Activated naive CD8-positive, alpha-beta T cell treated with anti-CD3 and anti-CD28 coated beads, Interleukin-2, amount 10 ng/mL, durations not matched to agents 7 days and 5 days (primary cell): ENCODE measurements at regions not wholly inside any gene's neighbourhood (a gene's known extent, or its start where the extent isn't known, plus 50 kb on each side); places are given as distances from the start of the nearest gene placed in this dataset.

Experiments used
- ATAC-seq: fragments of 150-1000 bp; cut with Tn5 transposase; one replicate; pipeline ENCODE4 v1.10.0; 2021; ENCODE audit warnings: low read depth, moderate library complexity
- POLR2A ChIA-PET: fragments of 350-600 bp; sonication (Branson Sonifier 250); formaldehyde crosslinking; loops from one replicate; lab custom pipeline; 2021; ENCODE audit warnings: antibody characterized with exemption; lab: Charles Lee
- DNase-seq: peaks from one replicate; pipeline ENCODE4 v3.0.0; 2021
- H3K27ac Mint-ChIP-seq: one replicate; pipeline ENCODE4 v1.8.0; 2022; ENCODE audit warnings: mild to moderate bottlenecking, mixed read lengths
- H3K27me3 Mint-ChIP-seq: one replicate; pipeline ENCODE4 v1.8.0; 2022; ENCODE audit warnings: mild to moderate bottlenecking, moderate library complexity, mixed read lengths
- H3K36me3 Mint-ChIP-seq: one replicate; pipeline ENCODE4 v1.8.0; 2021; ENCODE audit warnings: mild to moderate bottlenecking, mixed read lengths
- H3K4me1 Mint-ChIP-seq: one replicate; pipeline ENCODE4 v1.8.0; 2021; ENCODE audit warnings: mixed read lengths
- H3K4me3 Mint-ChIP-seq: one replicate; pipeline ENCODE4 v1.8.0; 2022; ENCODE audit warnings: mild to moderate bottlenecking, moderate library complexity, mixed read lengths
- H3K9me3 Mint-ChIP-seq: one replicate; pipeline ENCODE4 v1.8.0; 2021; ENCODE audit warnings: mixed read lengths

- no peaks in the 10 kb centered on the region for H3K36me3 Mint-ChIP-seq
- DNase-seq (no peak), ATAC-seq (no peak)
- POLR2A ChIA-PET, result no interaction called here
- H3K9me3 Mint-ChIP-seq, result no peaks in the 10 kb centered on the region
- no peak overlapping the region for H3K27ac Mint-ChIP-seq
- no peak overlapping the region for H3K4me3 Mint-ChIP-seq
- H3K4me1 Mint-ChIP-seq, result peaks cover 1% of the 10 kb centered on the region
- peaks cover 23% of the 10 kb centered on the region for H3K27me3 Mint-ChIP-seq
These were observed 49.9 kb upstream of the MAFB start for GRCh38 chr20:40738976-40739375.

- no peaks in the 10 kb centered on the region for H3K36me3 Mint-ChIP-seq
- ATAC-seq (no peak), DNase-seq (no peak)
- POLR2A ChIA-PET, result no interaction called here
- H3K27ac Mint-ChIP-seq, result no peak overlapping the region
- peaks cover 1% of the 10 kb centered on the region for H3K4me1 Mint-ChIP-seq
- H3K9me3 Mint-ChIP-seq, result no peaks in the 10 kb centered on the region
- peaks cover 27% of the 10 kb centered on the region for H3K27me3 Mint-ChIP-seq
- H3K4me3 Mint-ChIP-seq, result no peak overlapping the region
These were observed 50.8 kb upstream of the MAFB start for GRCh38 chr20:40739841-40740240.

- Mint-ChIP-seq H3K27me3 (peaks cover 32% of the 10 kb centered on the region), H3K27ac (no peak overlapping the region), H3K36me3 (no peaks in the 10 kb centered on the region), H3K9me3 (no peaks in the 10 kb centered on the region), H3K4me1 (peaks cover 1% of the 10 kb centered on the region), H3K4me3 (no peak overlapping the region)
- peak; percentile 48 for DNase-seq
- POLR2A ChIA-PET, result no interaction called here
- no peak for ATAC-seq
These were observed 52.6 kb upstream of the MAFB start for GRCh38 chr20:40741507-40742106.

- ATAC-seq, result no peak
- Mint-ChIP-seq H3K9me3 (no peaks in the 10 kb centered on the region), H3K27ac (no peak overlapping the region), H3K27me3 (peaks cover 44% of the 10 kb centered on the region), H3K4me3 (no peak overlapping the region), H3K36me3 (no peaks in the 10 kb centered on the region), H3K4me1 (peaks cover 1% of the 10 kb centered on the region)
- POLR2A ChIA-PET, result no interaction called here
- DNase-seq, result no peak
These were observed 54.2 kb upstream of the MAFB start for GRCh38 chr20:40743141-40743775.

GRCh38 chr20:40744072-40744817, 55.2 kb upstream of the MAFB start:
- ATAC-seq (no peak), DNase-seq (no peak)
- Mint-ChIP-seq H3K9me3 (no peaks in the 10 kb centered on the region), H3K36me3 (no peaks in the 10 kb centered on the region), H3K4me1 (peaks cover 1% of the 10 kb centered on the region), H3K4me3 (no peak overlapping the region), H3K27me3 (peaks cover 45% of the 10 kb centered on the region), H3K27ac (peak overlapping the region; percentile 19)
- POLR2A ChIA-PET, result no interaction called here

- no peak overlapping the region for H3K27ac Mint-ChIP-seq
- no peaks in the 10 kb centered on the region for H3K9me3 Mint-ChIP-seq
- H3K4me3 Mint-ChIP-seq, result no peak overlapping the region
- peaks cover 1% of the 10 kb centered on the region for H3K4me1 Mint-ChIP-seq
- H3K27me3 Mint-ChIP-seq, result peaks cover 42% of the 10 kb centered on the region
- no peak for DNase-seq
- POLR2A ChIA-PET, result no interaction called here
- ATAC-seq, result no peak
- no peaks in the 10 kb centered on the region for H3K36me3 Mint-ChIP-seq
These were observed 55.8 kb upstream of the MAFB start for GRCh38 chr20:40744818-40745175.

- no peak overlapping the region for H3K4me3 Mint-ChIP-seq
- no peak for DNase-seq
These were observed 57.2 kb upstream of the MAFB start for GRCh38 chr20:40746251-40746650.

GRCh38 chr20:40748182-40748581, 59.1 kb upstream of the MAFB start:
- Mint-ChIP-seq H3K27ac (no peak overlapping the region), H3K27me3 (peaks cover 40% of the 10 kb centered on the region), H3K36me3 (peaks cover 2% of the 10 kb centered on the region), H3K4me3 (no peak overlapping the region), H3K4me1 (peaks cover 3% of the 10 kb centered on the region), H3K9me3 (no peaks in the 10 kb centered on the region)
- DNase-seq (no peak), ATAC-seq (no peak)
- POLR2A ChIA-PET, result no interaction called here

More at GRCh38 chr20:40746251-40746650, 57.2 kb upstream of the MAFB start:
- H3K4me1 Mint-ChIP-seq, result peaks cover 1% of the 10 kb centered on the region
- ATAC-seq, result no peak
- POLR2A ChIA-PET, result no interaction called here
- no peak overlapping the region for H3K27ac Mint-ChIP-seq
- H3K27me3 Mint-ChIP-seq, result peaks cover 40% of the 10 kb centered on the region
- H3K36me3 Mint-ChIP-seq, result no peaks in the 10 kb centered on the region
- H3K9me3 Mint-ChIP-seq, result no peaks in the 10 kb centered on the region

GRCh38 chr20:40749985-40750506, 61.0 kb upstream of the MAFB start:
- H3K4me3 Mint-ChIP-seq, result no peak overlapping the region
- H3K27me3 Mint-ChIP-seq, result peaks cover 29% of the 10 kb centered on the region
- H3K4me1 Mint-ChIP-seq, result peaks cover 7% of the 10 kb centered on the region
- ATAC-seq (no peak), DNase-seq (no peak)
- no peak overlapping the region for H3K27ac Mint-ChIP-seq
- H3K9me3 Mint-ChIP-seq, result no peaks in the 10 kb centered on the region
- POLR2A ChIA-PET, result no interaction called here
- H3K36me3 Mint-ChIP-seq, result peaks cover 2% of the 10 kb centered on the region

- Mint-ChIP-seq H3K4me1 (peaks cover 7% of the 10 kb centered on the region), H3K27ac (no peak overlapping the region), H3K9me3 (no peaks in the 10 kb centered on the region), H3K4me3 (no peak overlapping the region), H3K36me3 (peaks cover 2% of the 10 kb centered on the region), H3K27me3 (peaks cover 25% of the 10 kb centered on the region)
- POLR2A ChIA-PET, result no interaction called here
- ATAC-seq (no peak), DNase-seq (no peak)
These were observed 61.6 kb upstream of the MAFB start for GRCh38 chr20:40750541-40751035.

- POLR2A ChIA-PET, result no interaction called here
- H3K27me3 Mint-ChIP-seq, result peaks cover 4% of the 10 kb centered on the region
- peaks cover 30% of the 10 kb centered on the region for H3K4me1 Mint-ChIP-seq
- no peaks in the 10 kb centered on the region for H3K9me3 Mint-ChIP-seq
- no peak overlapping the region for H3K4me3 Mint-ChIP-seq
- H3K27ac Mint-ChIP-seq, result no peak overlapping the region
- DNase-seq, result no peak
- ATAC-seq, result no peak
- peaks cover 4% of the 10 kb centered on the region for H3K36me3 Mint-ChIP-seq
These were observed 64.4 kb upstream of the MAFB start for GRCh38 chr20:40753472-40753871.

GRCh38 chr20:40754339-40754943, 65.4 kb upstream of the MAFB start:
- Mint-ChIP-seq H3K4me3 (no peak overlapping the region), H3K27ac (no peak overlapping the region), H3K27me3 (peaks cover 8% of the 10 kb centered on the region), H3K9me3 (no peaks in the 10 kb centered on the region), H3K4me1 (peaks cover 30% of the 10 kb centered on the region), H3K36me3 (peaks cover 4% of the 10 kb centered on the region)
- ATAC-seq, result no peak
- no peak for DNase-seq
- POLR2A ChIA-PET, result no interaction called here

- DNase-seq (no peak), ATAC-seq (peak; percentile 85)
- POLR2A ChIA-PET, result no interaction called here
- Mint-ChIP-seq H3K27ac (peak overlapping the region; percentile 37), H3K4me1 (peaks cover 30% of the 10 kb centered on the region), H3K27me3 (peaks cover 13% of the 10 kb centered on the region), H3K36me3 (peaks cover 4% of the 10 kb centered on the region), H3K9me3 (no peaks in the 10 kb centered on the region), H3K4me3 (peak overlapping the region; percentile 30)
These were observed 68.1 kb upstream of the MAFB start for GRCh38 chr20:40757087-40757486.
